Renal cortical epithelial cell (primary cell): ENCODE measurements at regions not wholly inside any gene's neighbourhood (a gene's known extent, or its start where the extent isn't known, plus 50 kb on each side); places are given as distances from the start of the nearest gene placed in this dataset.

Source experiments
- DNase-seq: peaks from one replicate; pipeline ENCODE4 v3.0.0-alpha.2; 2011; ENCODE audit warnings: low read depth

GRCh38 chr20:56835829-56836550 is 206.9 kb downstream of the TFAP2C start:
- DNase-seq, result no peak

DNA sequence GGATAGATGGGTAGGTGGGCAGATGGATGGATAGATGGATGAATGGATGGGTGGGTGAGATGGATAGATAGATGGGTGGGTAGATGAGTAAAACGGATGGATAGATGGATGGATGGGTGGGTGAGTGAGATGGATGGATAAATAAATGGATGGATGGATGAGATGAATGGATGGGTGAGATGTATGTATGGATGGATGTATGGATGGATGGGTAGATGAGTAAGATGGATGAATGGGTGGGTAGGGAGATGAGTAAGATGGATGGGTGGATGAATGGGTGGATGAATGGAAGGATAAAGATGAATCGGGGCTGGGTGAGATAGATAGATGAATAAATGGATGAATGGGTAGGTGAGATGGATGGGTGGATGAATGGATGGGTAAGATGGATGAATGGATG is 210.1 kb downstream of the TFAP2C start:
- DNase-seq, result no peak

- DNase-seq, result no peak
These were observed 210.7 kb downstream of the TFAP2C start for GRCh38 chr20:56839786-56840185.

DNA sequence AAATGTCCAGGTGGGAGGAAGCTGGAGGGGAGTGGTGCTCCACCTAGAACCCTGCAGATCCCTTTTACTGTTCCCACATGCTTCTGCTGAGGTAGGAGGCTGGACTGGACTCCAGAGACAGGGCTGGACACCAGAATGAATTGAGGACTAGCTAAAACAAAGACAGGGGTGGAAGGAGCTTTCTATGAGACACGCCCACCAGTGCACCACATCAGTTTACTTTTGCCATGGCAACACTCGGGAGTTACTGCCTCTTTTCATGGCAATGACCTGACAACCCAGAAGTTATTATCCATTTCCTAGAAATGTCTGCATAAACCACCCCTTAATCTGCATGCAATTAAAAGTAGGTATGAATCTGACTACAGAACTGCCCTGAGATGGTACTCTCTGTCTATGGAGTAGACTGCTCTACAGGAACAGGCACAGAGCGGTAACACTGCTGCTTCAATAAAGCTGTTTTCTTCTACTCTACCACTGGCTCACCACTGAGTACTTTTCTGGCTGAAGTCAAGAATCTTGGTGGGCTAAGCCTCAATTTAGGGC is 211.7 kb downstream of the TFAP2C start:
- DNase-seq, result no peak

DNA sequence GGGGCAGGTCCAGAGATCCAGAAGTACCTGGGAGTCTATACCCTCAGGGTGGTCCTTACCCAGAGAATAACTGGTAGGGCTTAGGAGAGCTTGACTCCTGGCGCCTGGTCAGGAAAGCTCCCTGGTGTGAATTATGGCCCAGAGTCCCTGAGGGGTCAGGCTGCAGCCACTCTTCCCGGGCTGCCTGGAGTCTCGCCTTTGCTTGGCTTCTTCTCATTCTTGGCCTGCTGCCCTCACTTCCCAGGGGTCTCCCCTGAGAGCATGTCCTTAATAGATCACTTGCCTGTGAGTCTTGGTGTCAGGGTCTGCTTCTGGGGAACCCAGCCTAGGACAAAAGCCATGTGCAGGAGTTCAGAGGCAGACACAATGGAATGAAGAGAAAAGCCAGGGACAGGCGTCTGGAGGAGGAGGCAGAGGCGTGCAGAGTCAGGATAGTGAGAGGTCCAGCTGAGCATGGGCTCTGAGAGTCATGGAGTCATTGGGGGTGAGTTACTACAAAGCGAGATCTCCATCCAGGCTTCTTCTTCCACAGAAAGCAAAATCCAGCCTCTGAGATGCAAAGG is 212.3 kb downstream of the TFAP2C start:
- no peak for DNase-seq

DNA sequence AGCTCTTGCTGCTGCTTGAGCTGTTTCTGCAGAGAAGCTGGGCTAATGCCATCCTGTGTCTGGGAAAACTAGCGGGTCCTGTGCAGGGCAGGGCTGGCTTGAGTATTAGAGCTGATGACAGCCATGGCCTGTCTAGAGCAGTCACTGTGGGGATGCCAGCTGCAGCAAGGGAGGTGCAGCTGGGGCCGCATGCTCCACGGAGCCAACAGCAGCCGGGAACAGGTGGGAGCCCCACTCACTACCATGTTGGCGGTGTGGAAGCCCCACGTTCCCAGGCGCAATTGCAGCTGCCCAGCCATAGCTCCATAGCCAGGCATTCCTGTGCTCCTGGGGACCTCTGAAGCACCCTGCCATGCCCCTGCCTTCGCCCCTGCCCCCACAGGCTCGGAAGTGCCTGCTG is 212.9 kb downstream of the TFAP2C start:
- no peak for DNase-seq

DNA sequence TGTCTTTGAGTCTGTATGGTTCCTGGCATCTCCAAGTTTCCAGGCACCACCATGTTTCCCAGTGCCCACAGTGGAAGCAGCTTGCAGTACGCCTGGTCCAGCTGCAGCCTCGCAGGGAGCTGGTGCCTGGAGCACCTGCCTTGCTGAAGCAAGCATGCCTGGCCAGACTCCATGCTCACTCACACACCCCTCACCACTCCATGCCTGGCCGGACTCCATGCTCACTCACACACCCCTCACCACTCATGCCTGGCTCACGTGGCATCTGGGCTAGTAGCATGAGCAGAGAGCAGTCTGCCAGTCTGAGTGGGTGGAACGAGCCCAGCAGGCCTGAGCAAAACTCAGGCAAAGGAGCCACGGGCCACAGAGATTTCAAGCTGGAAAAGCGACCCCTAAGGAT is 214.3 kb downstream of the TFAP2C start:
- no peak for DNase-seq

- DNase-seq, result no peak
These were observed 214.7 kb downstream of the TFAP2C start for GRCh38 chr20:56843817-56844216.

DNA sequence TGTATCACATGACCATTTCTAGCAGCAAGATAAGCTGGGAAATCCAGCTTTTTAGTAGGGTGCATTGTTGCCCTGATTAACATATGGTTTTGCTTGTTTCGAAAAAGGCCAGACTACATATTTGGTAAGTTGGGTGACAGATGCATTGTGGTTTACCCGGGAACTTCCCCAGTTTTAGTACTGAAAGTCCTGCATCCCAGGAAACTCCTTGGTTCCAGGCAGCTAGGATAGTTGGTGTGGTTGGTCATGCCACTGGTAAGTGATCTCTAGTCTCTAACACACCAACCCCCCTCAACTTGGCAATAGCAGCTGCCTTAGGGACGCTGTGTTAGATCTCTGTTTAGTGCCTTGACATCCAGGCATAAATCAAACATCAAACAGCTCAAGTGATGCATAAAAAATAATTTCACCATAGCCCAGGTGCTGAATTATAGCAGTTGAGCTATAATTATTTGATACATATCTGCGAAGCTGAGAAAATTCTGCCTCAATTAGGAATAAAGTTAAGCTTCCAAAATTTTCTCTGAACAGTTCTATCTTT is 216.5 kb downstream of the TFAP2C start:
- DNase-seq, result no peak

DNA sequence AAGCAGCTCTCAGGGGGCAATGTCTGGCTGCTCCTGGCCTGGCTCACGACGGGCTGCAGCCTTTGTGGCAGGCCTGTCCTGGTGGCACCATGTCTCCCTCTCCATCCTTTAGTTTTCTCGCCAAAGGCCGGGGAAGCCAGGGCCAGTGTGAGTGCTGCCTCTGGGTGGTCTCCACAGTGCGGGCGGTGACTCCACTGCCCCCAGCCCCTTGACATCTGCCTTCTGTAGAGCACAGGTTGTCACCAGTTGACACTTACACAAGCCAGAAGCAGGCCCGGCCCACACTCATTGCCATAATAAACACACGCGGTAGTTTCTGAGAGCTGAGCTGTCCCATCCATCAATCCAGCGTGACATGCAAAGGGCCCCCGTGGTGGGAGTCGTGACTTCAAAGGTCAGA is 219.5 kb downstream of the TFAP2C start:
- DNase-seq, result no peak

DNA sequence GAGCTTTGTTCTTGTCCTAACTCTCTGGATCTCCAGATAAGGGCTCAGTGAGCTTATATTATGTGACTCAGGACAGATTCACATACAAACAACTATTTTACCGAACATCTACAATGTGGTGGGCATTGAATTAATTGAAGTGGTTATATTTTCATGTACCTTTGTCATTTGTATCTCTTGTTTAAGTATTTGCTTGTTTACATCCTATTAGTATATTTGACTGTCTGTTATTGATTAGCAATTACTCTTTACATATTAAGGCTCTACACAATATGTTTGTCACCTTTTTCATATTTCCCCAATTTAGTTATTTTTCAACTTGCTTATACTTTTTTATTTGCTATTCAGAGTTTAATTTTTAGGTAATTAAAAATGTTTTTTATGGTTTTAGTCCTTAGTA is 222.4 kb downstream of the TFAP2C start:
- no peak for DNase-seq

- DNase-seq, result no peak
These were observed 226.6 kb downstream of the TFAP2C start for GRCh38 chr20:56855708-56856107.

DNA sequence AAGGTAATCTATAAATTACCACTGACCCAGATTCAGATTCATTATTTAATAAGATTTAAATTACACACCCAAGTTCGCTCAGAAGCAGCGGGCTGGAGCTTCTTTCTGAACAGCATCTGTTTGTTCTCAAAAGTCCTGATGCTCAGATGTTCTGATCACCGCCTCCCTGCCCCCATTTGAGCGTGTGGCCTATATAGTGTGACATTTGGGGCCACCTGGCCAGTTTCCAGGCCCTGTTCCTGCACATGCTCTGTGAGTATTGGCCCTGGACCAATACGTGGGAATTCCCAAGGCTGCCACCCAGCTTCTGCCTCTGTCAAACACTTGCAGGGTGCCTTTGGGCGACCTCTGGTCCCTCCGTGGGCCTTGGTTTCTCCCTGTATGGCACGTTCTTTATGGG is 228.8 kb downstream of the TFAP2C start:
- DNase-seq, result no peak

GRCh38 chr20:56859039-56859800 is 230.1 kb downstream of the TFAP2C start:
- DNase-seq, result no peak

DNA sequence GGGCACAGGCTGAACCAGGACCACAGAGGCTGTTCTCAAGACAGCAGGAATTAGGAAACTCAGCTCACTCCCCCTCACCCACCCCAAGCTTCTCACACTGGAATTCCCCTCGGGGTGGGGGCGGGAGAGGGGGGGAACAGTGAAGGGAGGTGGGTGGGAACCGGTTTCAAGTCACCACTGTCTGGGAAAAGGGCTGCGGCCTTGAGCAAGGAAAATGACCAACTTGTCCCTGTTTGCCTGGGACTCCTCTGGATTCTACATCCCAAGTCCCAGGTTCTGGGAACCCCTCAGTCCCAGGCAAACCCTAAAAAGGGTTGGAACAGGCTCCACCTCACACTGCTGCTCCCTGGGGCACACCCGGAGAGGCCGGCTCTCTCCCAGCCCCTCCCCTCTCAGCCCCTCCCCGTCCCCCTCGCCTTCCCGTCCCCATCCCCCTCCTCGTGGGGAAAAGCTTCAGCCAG is 230.7 kb downstream of the TFAP2C start:
- DNase-seq, result no peak

DNA sequence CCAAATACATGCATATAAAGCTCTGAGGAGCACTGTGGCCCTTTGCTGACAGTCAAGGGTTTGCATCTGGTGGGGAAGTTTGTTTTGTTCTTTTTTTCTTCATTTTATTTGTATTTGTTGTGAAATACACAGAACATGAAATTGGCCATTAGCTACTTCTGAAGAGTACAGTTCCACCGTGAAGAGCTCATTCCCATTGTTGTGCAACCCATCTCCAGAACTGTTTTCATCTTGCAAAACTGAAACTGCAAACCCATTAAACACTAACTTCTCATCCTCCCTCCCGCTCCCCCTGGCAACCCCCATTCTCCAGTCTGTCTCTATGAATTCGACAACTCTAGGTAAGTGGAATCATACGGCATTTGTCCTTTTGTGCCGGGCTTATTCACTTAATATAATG is 231.3 kb downstream of the TFAP2C start:
- no peak for DNase-seq

GRCh38 chr20:56861590-56861989 is 232.5 kb downstream of the TFAP2C start:
- DNase-seq, result no peak

DNA sequence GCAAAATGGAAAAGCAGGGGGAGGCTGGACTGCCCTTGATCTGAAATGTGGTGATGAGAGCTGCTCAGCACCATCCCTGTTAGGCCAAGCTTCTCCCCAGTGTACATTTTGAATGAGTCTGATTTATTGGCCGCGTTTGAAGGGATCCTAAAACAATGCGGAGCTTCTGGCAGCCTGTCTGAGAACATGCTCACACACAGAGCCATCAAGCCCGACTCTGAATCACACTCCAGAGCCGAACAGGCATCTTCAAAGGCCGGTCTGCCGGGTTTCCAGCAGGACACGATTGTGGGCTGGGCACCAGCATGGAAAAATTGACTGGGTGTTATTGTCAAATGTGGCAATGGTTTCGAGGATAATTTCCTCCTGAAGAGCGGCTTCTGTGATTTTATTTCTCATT is 235.9 kb downstream of the TFAP2C start:
- DNase-seq, result no peak

- no peak for DNase-seq
These were observed 238.0 kb downstream of the TFAP2C start for GRCh38 chr20:56867128-56867527.

DNA sequence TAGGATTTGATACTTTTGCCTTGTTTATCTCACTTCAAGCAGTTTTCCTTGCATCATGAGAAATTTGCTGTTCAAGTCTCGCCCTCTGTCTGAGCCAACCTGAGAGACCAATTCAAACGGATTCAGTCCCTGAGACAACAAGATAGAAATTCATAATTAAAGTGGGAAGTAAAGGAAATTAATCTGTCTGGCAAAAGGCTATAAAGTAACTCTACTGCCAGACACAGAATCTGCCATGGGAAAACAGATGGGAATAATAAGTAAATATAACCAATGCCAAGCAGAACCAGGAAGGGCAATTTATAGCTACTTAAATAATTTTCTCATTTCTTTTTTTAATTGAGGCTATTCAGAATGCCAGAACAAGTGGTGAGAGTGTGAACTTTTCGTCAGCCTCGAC is 239.6 kb downstream of the TFAP2C start:
- DNase-seq, result no peak

DNA sequence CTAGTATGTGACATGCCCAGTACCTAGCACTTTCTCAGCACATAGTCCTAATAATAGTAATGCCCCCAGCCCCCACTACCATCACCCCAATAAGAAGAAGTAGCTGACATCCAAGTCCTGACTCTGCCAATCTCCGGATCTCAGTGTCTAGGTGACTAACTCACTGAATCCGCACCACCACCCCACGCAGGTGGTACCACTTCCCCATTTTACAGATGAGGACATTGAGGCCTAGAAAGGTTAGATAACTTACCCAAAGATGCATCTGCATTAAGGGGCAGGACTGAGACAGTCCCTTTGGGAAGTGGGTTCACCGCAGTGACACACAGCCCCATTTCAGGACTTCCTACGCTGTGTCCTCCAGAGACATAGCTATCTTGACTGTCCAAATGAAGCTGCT is 241.2 kb downstream of the TFAP2C start:
- no peak for DNase-seq

GRCh38 chr20:56871691-56872090 is 242.6 kb downstream of the TFAP2C start:
- no peak for DNase-seq
